ENCODE measurements at regions not wholly inside any gene's neighbourhood (a gene's known extent, or its start where the extent isn't known, plus 50 kb on each side); places are given as distances from the start of the nearest gene placed in this dataset.

GRCh38 chr1:232249861-232250777, 379.8 kb downstream of the SIPA1L2 start:
- H3K79me2 ChIP-seq (ENCODE audit: control insufficient read depth, insufficient read depth, low read length): no peaks in the 10 kb centered on the region
- no peak overlapping the region for H2AFZ ChIP-seq (ENCODE audit: low read depth, low read length)
- TF ChIP-seq POLR2AphosphoS5 (IDR thresholded peaks at IDR 0.05; ENCODE audit: insufficient read depth, low read depth, low read length): no peak
- no peak for TF ChIP-seq GATA2 (IDR thresholded peaks at IDR 0.05; ENCODE audit: insufficient read depth, insufficient read length, low read depth, low read length)
- TF ChIP-seq JUN (IDR thresholded peaks at IDR 0.05; ENCODE audit: borderline replicate concordance, insufficient read depth, insufficient read length, low read depth): no peak
- no peak for TF ChIP-seq CTCF (IDR thresholded peaks at IDR 0.05; ENCODE audit: extremely low read depth in 1 of 2, insufficient read depth in 1 of 2, low read depth in 1 of 2, low read length in 2 of 2)
- TF ChIP-seq FOS (IDR thresholded peaks at IDR 0.05; ENCODE audit: borderline replicate concordance, insufficient read depth, low read length): no peak
- no peak for TF ChIP-seq MYC (IDR thresholded peaks at IDR 0.05; ENCODE audit: low read depth, low read length)
- no TSS peak for BruUV-seq (replicated peaks)
- H3K4me2 ChIP-seq (ENCODE audit: insufficient read depth, low read length): no peak overlapping the region
- DNase-seq (ENCODE audit: low read depth, low spot score) (no peak), FAIRE-seq (no peak)
- ChIA-PET CTCF (interaction anchor here (1.3 kb wide), 1 partner anchor 20 kb away, joined by 3 read pairs; no protein-coding TSS in a partner anchor), POLR2A (no interaction called here)
- no peaks in the 10 kb centered on the region for H3K4me1 ChIP-seq (ENCODE audit: control insufficient read depth, extremely low read depth, insufficient read depth, low read length)
- no peaks in the 10 kb centered on the region for H3K27me3 ChIP-seq (ENCODE audit: control insufficient read depth in 2 of 2, insufficient read depth in 2 of 2, low read length in 2 of 2)
- no peaks in the 10 kb centered on the region for H3K9me3 ChIP-seq (replicated peaks; ENCODE audit: control insufficient read depth, insufficient read depth, low read length)
- H3K9me1 ChIP-seq (replicated peaks; ENCODE audit: control insufficient read depth, extremely low read depth, insufficient read depth, low read length): no peaks in the 10 kb centered on the region
- H3K9ac ChIP-seq (replicated peaks; ENCODE audit: extremely low read depth, insufficient read depth, low read length): no peak overlapping the region
- no peaks in the 10 kb centered on the region for H3K36me3 ChIP-seq (ENCODE audit: control insufficient read depth in 2 of 2, extremely low read depth in 1 of 2, insufficient read depth in 2 of 2, low read length in 2 of 2)
- H3K4me3 ChIP-seq (replicated peaks in 1 of 3; ENCODE audit: insufficient read depth in 1 of 3, low read depth in 1 of 3, low read length in 3 of 3): no peak overlapping the region
- H4K20me1 ChIP-seq (replicated peaks; ENCODE audit: control insufficient read depth, extremely low read depth, insufficient read depth, low read length): no peaks in the 10 kb centered on the region
- dilution Hi-C loops (cut with MboI; ENCODE audit: extremely low pct_ligation_motif_present, low sequenced_read_pairs) (no loop called here), intact Hi-C loops (cut with micrococcal nuclease) (loop anchor here (10.0 kb wide), 1 partner anchor 375 kb away; no protein-coding TSS in a partner anchor)
- no peak overlapping the region for H3K27ac ChIP-seq (ENCODE audit: insufficient read depth, low read depth, low read length)

Data from endothelial cell of umbilical vein (primary cell).